GM12865 (cell line): ENCODE measurements at regions not wholly inside any gene's neighbourhood (a gene's known extent, or its start where the extent isn't known, plus 50 kb on each side); places are given as distances from the start of the nearest gene placed in this dataset.

ENCODE experiments used
- DNase-seq: peaks from one replicate; pipeline ENCODE4 v3.0.0; 2010; ENCODE audit warnings: low read depth
- H3K4me3 ChIP-seq: 2 replicates; pipeline ENCODE4 v1.5.1; 2011; ENCODE audit warnings: mild to moderate bottlenecking, low read depth, low read length, control low read depth
- TF ChIP-seq, protein P1 (sequence below): IDR thresholded peaks from 2 replicates; pipeline ENCODE4 v1.5.1; 2011; ENCODE audit warnings: low read length, control low read depth, low read depth, inconsistent platforms; ENCODE audit not compliant: insufficient read depth; ENCODE audit errors: missing control alignments

- H3K4me3 ChIP-seq, result no peak overlapping the region
- DNase-seq, result peak; percentile 31
- TF ChIP-seq, protein P1, sequence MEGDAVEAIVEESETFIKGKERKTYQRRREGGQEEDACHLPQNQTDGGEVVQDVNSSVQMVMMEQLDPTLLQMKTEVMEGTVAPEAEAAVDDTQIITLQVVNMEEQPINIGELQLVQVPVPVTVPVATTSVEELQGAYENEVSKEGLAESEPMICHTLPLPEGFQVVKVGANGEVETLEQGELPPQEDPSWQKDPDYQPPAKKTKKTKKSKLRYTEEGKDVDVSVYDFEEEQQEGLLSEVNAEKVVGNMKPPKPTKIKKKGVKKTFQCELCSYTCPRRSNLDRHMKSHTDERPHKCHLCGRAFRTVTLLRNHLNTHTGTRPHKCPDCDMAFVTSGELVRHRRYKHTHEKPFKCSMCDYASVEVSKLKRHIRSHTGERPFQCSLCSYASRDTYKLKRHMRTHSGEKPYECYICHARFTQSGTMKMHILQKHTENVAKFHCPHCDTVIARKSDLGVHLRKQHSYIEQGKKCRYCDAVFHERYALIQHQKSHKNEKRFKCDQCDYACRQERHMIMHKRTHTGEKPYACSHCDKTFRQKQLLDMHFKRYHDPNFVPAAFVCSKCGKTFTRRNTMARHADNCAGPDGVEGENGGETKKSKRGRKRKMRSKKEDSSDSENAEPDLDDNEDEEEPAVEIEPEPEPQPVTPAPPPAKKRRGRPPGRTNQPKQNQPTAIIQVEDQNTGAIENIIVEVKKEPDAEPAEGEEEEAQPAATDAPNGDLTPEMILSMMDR, result no peak
Observed at GRCh38 chr2:191748059-191748461, 70.1 kb downstream of the NABP1 start.

GRCh38 chr2:191748528-191749180, 70.7 kb downstream of the NABP1 start:
- no peak overlapping the region for H3K4me3 ChIP-seq
- TF ChIP-seq, protein P1, result no peak
- DNase-seq, result peak; percentile 64

- no peak for DNase-seq
- no peak overlapping the region for H3K4me3 ChIP-seq
- TF ChIP-seq, protein P1, result no peak
Observed at GRCh38 chr2:191749181-191749540, 71.2 kb downstream of the NABP1 start.

DNA sequence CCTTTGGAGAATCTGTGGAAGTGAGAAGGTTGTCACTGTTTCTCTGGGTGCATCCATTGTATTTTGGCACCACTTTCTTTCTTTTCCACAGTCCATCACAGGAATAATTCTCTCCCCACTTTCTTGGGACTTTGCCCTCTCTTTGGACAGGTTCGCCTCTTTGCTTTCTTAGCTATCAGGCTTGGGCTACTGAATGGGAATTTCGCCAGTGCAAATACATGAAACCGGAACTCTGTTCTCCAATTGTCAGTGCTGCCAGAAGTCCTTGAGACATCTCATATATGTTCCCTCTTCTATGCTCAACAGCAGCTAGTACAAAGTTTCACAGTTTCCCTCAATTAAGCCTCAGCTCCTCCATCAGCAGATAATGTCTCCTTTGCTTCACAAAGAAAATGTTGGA, 76.2 kb downstream of the NABP1 start:
- DNase-seq, result no peak
- TF ChIP-seq, protein P1, result no peak
- H3K4me3 ChIP-seq, result no peak overlapping the region

GRCh38 chr2:191756761-191757160, 78.8 kb downstream of the NABP1 start:
- TF ChIP-seq, protein P1, result no peak
- no peak overlapping the region for H3K4me3 ChIP-seq
- no peak for DNase-seq

- TF ChIP-seq, protein P1, result no peak
- DNase-seq, result no peak
- no peak overlapping the region for H3K4me3 ChIP-seq
Observed at GRCh38 chr2:191757208-191757607, 79.3 kb downstream of the NABP1 start.
